Keratinocyte (primary cell): ENCODE measurements at regions not wholly inside any gene's neighbourhood (a gene's known extent, or its start where the extent isn't known, plus 50 kb on each side); places are given as distances from the start of the nearest gene placed in this dataset.

Experiments
- DNase-seq: peaks from one replicate; pipeline ENCODE4 v3.0.0-alpha.2; 2011; ENCODE audit warnings: low read depth, missing footprints, low spot score
- FAIRE-seq: peaks from 2 replicates; lab custom pipeline; 2011; peaks lifted over from hg19 to GRCh38; lab: Jason Lieb, UNC
- H2AFZ ChIP-seq: 2 replicates; pipeline ENCODE4 v1.6.0; 2012; ENCODE audit warnings: low read length, control low read depth, inconsistent platforms; ENCODE audit not compliant: control insufficient read depth
- H3K27ac ChIP-seq: 2 replicates; pipeline ENCODE4 v1.5.1; 2011; ENCODE audit warnings: low read length; ENCODE audit not compliant: control insufficient read depth, insufficient read depth
- H3K27me3 ChIP-seq: 3 replicates; pipeline ENCODE4 v1.6.0; 2011; ENCODE audit warnings: low read length; ENCODE audit not compliant: control insufficient read depth, insufficient read depth; ENCODE audit errors: extremely low read depth
- H3K36me3 ChIP-seq, 2 experiments: 2 replicates in 1 of 2; 3 replicates in 1 of 2; pipeline ENCODE4 v1.5.1; 2011; ENCODE audit warnings: low read length in 2 of 2, mild to moderate bottlenecking in 1 of 2; ENCODE audit not compliant: control insufficient read depth in 2 of 2, insufficient read depth in 2 of 2; ENCODE audit errors: extremely low read depth in 1 of 2
- H3K4me1 ChIP-seq: 3 replicates; pipeline ENCODE4 v1.5.1; 2011; ENCODE audit warnings: low read length; ENCODE audit not compliant: control insufficient read depth, insufficient read depth; ENCODE audit errors: extremely low read depth
- H3K4me2 ChIP-seq: 3 replicates; pipeline ENCODE4 v1.6.0; 2011; ENCODE audit warnings: low read depth, low read length; ENCODE audit not compliant: control insufficient read depth, insufficient read depth; ENCODE audit errors: extremely low read depth
- H3K4me3 ChIP-seq, 3 experiments: fragments of 200-600 bp in 1 of 3; sonication (generic) in 1 of 3; 2 replicates in 2 of 3; 3 replicates in 1 of 3; pipeline ENCODE4 v1.5.1; 2011 to 2016; ENCODE audit warnings: low read length in 3 of 3, mild to moderate bottlenecking in 3 of 3, control low read depth in 2 of 3, inconsistent platforms in 1 of 3, low read depth in 1 of 3, mixed read lengths in 1 of 3, mixed run types in 1 of 3, moderate library complexity in 1 of 3; ENCODE audit not compliant: control insufficient read depth in 2 of 3, insufficient read depth in 2 of 3; ENCODE audit errors: extremely low read depth in 1 of 3
- H3K79me2 ChIP-seq: 2 replicates; pipeline ENCODE4 v1.6.0; 2012; ENCODE audit warnings: low read length; ENCODE audit not compliant: control insufficient read depth, insufficient read depth
- H3K9ac ChIP-seq: 3 replicates; pipeline ENCODE4 v1.6.0; 2011; ENCODE audit warnings: low read length; ENCODE audit not compliant: control insufficient read depth, insufficient read depth; ENCODE audit errors: extremely low read depth
- H3K9me1 ChIP-seq: 3 replicates; pipeline ENCODE4 v1.6.0; 2011; ENCODE audit warnings: low read length; ENCODE audit not compliant: control insufficient read depth, insufficient read depth; ENCODE audit errors: extremely low read depth
- H3K9me3 ChIP-seq: 2 replicates; pipeline ENCODE4 v1.5.1; 2012; ENCODE audit warnings: low read depth, low read length; ENCODE audit not compliant: control insufficient read depth
- H4K20me1 ChIP-seq: 3 replicates; pipeline ENCODE4 v1.6.0; 2011; ENCODE audit warnings: low read length; ENCODE audit not compliant: control insufficient read depth, insufficient read depth; ENCODE audit errors: extremely low read depth
- EZH2 ChIP-seq: IDR thresholded peaks from one replicate; pipeline ENCODE4 v1.6.1; 2012; ENCODE audit warnings: inconsistent platforms, mild to moderate bottlenecking, low read length, moderate library complexity
- dilution Hi-C: fragments of 300-500 bp; cut with MboI; formaldehyde crosslinking; loops from one replicate; pipeline ENCODE4 v1.7.0; 2020; ENCODE audit warnings: low sequenced_read_pairs; ENCODE audit not compliant: extremely low pct_ligation_motif_present
- TF ChIP-seq, protein P1 (sequence below), 3 experiments: IDR thresholded peaks in 1 of 3; conservative IDR thresholded peaks in 1 of 3; optimal IDR thresholded peaks in 1 of 3; 2 replicates in 2 of 3; 3 replicates in 1 of 3; pipeline versions ENCODE3 to v1.5.1; 2011; ENCODE audit warnings: low read length in 3 of 3, mild to moderate bottlenecking in 3 of 3, moderate library complexity in 2 of 3, control low read depth in 1 of 3, inconsistent platforms in 1 of 3; ENCODE audit not compliant: insufficient read depth in 2 of 3; ENCODE audit errors: extremely low read depth in 1 of 3

GRCh38 chr7:12865593-12865992 is 178.2 kb downstream of the ARL4A start:
- Histone ChIP-seq H3K36me3 (no peaks in the 10 kb centered on the region), H2AFZ (no peak overlapping the region), H4K20me1 (no peaks in the 10 kb centered on the region), H3K4me1 (peaks cover 13% of the 10 kb centered on the region), H3K4me3 (no peak overlapping the region), H3K27me3 (no peaks in the 10 kb centered on the region), H3K79me2 (no peaks in the 10 kb centered on the region), H3K9ac (no peak overlapping the region), H3K27ac (no peak overlapping the region), H3K9me3 (no peaks in the 10 kb centered on the region), H3K9me1 (no peaks in the 10 kb centered on the region), H3K4me2 (peak overlapping the region; percentile 17)
- TF ChIP-seq, protein P1, sequence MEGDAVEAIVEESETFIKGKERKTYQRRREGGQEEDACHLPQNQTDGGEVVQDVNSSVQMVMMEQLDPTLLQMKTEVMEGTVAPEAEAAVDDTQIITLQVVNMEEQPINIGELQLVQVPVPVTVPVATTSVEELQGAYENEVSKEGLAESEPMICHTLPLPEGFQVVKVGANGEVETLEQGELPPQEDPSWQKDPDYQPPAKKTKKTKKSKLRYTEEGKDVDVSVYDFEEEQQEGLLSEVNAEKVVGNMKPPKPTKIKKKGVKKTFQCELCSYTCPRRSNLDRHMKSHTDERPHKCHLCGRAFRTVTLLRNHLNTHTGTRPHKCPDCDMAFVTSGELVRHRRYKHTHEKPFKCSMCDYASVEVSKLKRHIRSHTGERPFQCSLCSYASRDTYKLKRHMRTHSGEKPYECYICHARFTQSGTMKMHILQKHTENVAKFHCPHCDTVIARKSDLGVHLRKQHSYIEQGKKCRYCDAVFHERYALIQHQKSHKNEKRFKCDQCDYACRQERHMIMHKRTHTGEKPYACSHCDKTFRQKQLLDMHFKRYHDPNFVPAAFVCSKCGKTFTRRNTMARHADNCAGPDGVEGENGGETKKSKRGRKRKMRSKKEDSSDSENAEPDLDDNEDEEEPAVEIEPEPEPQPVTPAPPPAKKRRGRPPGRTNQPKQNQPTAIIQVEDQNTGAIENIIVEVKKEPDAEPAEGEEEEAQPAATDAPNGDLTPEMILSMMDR (optimal IDR thresholded peaks at IDR 0.05 in 1 of 3, IDR thresholded peaks at IDR 0.05 in 1 of 3, conservative IDR thresholded peaks at IDR 0.05 in 1 of 3; ENCODE audit: extremely low read depth in 1 of 3, insufficient read depth in 2 of 3, low read length in 3 of 3), result no peak
- DNase-seq (no peak), FAIRE-seq (peak; percentile 97)
- dilution Hi-C loops, result no loop called here

DNA sequence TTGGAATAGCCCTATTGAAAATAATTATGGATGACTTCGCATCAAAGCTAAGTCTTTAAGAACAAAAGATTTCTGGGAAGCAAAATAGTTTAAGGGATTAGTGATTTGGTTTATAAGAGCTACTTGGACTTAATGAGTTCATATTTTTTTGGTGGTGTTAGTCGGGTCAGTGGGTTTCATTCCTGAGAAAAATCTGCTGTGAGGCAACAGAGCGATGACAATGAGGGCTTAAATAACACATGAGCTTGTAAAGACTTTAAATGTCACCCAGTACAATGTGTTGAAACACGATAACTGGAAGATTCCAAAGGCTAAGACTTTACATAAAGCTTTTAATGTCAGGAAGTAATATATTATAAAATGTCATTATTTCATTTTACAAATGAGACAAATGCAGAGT is 178.8 kb downstream of the ARL4A start:
- peaks cover 13% of the 10 kb centered on the region for H3K4me1 ChIP-seq
- DNase-seq, result no peak
- no peaks in the 10 kb centered on the region for H3K36me3 ChIP-seq
- no peaks in the 10 kb centered on the region for H3K27me3 ChIP-seq
- H3K4me2 ChIP-seq, result no peak overlapping the region
- TF ChIP-seq EZH2, result no peak
- TF ChIP-seq, protein P1 (optimal IDR thresholded peaks at IDR 0.05 in 1 of 3, IDR thresholded peaks at IDR 0.05 in 1 of 3, conservative IDR thresholded peaks at IDR 0.05 in 1 of 3; ENCODE audit: extremely low read depth in 1 of 3, insufficient read depth in 2 of 3, low read length in 3 of 3), result no peak
- no peak overlapping the region for H2AFZ ChIP-seq
- no peak overlapping the region for H3K4me3 ChIP-seq
- H3K9me3 ChIP-seq, result no peaks in the 10 kb centered on the region
- H3K79me2 ChIP-seq, result no peaks in the 10 kb centered on the region
- H3K9me1 ChIP-seq, result no peaks in the 10 kb centered on the region
- dilution Hi-C loops, result no loop called here
- H3K27ac ChIP-seq, result no peak overlapping the region
- H3K9ac ChIP-seq, result no peak overlapping the region
- no peak for FAIRE-seq
- no peaks in the 10 kb centered on the region for H4K20me1 ChIP-seq
